CD4-positive, CD25-positive, alpha-beta regulatory T cell (primary cell): ENCODE measurements at regions not wholly inside any gene's neighbourhood (a gene's known extent, or its start where the extent isn't known, plus 50 kb on each side); places are given as distances from the start of the nearest gene placed in this dataset.

Source experiments
- ATAC-seq, 2 donors: fragments of 150-1000 bp; cut with Tn5 transposase; one replicate each; pipeline ENCODE4 v1.10.0; 2021; ENCODE audit warnings: low read depth in 2 of 2, moderate number of reproducible peaks in 2 of 2, moderate library complexity in 1 of 2
- DNase-seq, 3 donors: peaks; one replicate each; pipeline versions ENCODE4 v3.0.0 to v3.0.0-alpha.2; 2012 to 2022; ENCODE audit warnings: mixed read lengths in 1 of 3
- H3K27ac ChIP-seq: one replicate; pipeline ENCODE4 v1.7.0; 2013; ENCODE audit warnings: mild to moderate bottlenecking, low read length; ENCODE audit not compliant: insufficient read depth, poor library complexity, severe bottlenecking
- H3K27me3 ChIP-seq: one replicate; pipeline ENCODE4 v1.7.0; 2013; ENCODE audit warnings: low read length; ENCODE audit not compliant: control insufficient read depth, insufficient read depth
- H3K36me3 ChIP-seq: one replicate; pipeline ENCODE4 v1.7.0; 2013; ENCODE audit warnings: mild to moderate bottlenecking, low read length, moderate library complexity; ENCODE audit not compliant: control insufficient read depth, insufficient read depth
- H3K4me1 ChIP-seq: 2 replicates; pipeline ENCODE4 v1.7.0; 2013; ENCODE audit warnings: mild to moderate bottlenecking, low read length; ENCODE audit not compliant: insufficient read depth, control insufficient read depth, poor library complexity, severe bottlenecking
- H3K4me3 ChIP-seq: one replicate; pipeline ENCODE4 v1.7.0; 2013; ENCODE audit warnings: low read depth, mild to moderate bottlenecking, low read length, moderate library complexity
- H3K9me3 ChIP-seq, 2 experiments: 1 replicate in 1 of 2; 2 replicates in 1 of 2; pipeline ENCODE4 v1.7.0; 2013; ENCODE audit warnings: low read length in 2 of 2, mild to moderate bottlenecking in 1 of 2, moderate library complexity in 1 of 2; ENCODE audit not compliant: control insufficient read depth in 2 of 2
- H3K27ac Mint-ChIP-seq, 3 donors: one replicate each; pipeline ENCODE4 v1.8.0; 2020 to 2022; ENCODE audit warnings: mild to moderate bottlenecking in 3 of 3, mixed read lengths in 3 of 3, moderate library complexity in 2 of 3
- H3K27me3 Mint-ChIP-seq: one replicate; pipeline ENCODE4 v1.8.0; 2022; ENCODE audit warnings: mild to moderate bottlenecking, mixed read lengths
- H3K36me3 Mint-ChIP-seq: one replicate; pipeline ENCODE4 v1.8.0; 2020; ENCODE audit warnings: mixed read lengths
- H3K4me1 Mint-ChIP-seq, 4 donors: one replicate each; pipeline ENCODE4 v1.8.0; 2020 to 2022; ENCODE audit warnings: mixed read lengths in 4 of 4, mild to moderate bottlenecking in 1 of 4
- H3K4me3 Mint-ChIP-seq, 4 donors: one replicate each; pipeline ENCODE4 v1.8.0; 2020 to 2022; ENCODE audit warnings: mild to moderate bottlenecking in 4 of 4, mixed read lengths in 4 of 4, moderate library complexity in 3 of 4
- H3K9me3 Mint-ChIP-seq, 7 donors: one replicate each; pipeline ENCODE4 v1.8.0; 2020 to 2022; ENCODE audit warnings: mixed read lengths in 7 of 7, mild to moderate bottlenecking in 3 of 7, moderate library complexity in 2 of 7

DNA sequence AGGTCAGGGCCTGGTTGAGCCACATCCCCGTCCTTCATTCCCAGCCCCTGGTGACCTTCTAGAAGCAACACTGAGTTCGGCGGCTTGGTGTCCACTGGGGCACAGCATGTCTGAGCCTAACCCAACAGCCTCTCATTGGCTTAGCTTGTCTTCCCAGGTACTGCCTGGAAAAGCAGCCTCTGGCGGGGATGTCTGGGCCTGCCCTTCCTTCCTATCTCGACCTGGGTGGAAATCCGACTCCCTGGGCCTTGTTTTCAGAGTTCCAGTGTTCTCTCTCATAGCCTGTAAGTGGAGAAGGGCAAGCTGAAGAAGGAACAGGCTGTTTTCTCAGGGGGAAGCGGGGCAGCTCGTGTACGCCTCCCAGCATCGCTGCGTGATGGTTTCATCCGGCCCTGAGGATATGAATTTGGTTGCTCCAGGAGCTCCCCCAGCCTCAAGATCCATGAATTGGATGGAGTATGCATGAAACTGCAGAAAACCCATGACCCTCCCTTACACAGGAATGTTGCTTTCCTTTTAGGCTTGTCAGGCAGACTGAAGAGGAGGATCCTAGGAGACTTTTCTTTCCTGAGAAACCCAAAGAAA lies 116.5 kb upstream of the IRF2BP2 start:
- H3K27ac Mint-ChIP-seq, result peak overlapping the region; percentile 76 to 93 (median 83)

DNA sequence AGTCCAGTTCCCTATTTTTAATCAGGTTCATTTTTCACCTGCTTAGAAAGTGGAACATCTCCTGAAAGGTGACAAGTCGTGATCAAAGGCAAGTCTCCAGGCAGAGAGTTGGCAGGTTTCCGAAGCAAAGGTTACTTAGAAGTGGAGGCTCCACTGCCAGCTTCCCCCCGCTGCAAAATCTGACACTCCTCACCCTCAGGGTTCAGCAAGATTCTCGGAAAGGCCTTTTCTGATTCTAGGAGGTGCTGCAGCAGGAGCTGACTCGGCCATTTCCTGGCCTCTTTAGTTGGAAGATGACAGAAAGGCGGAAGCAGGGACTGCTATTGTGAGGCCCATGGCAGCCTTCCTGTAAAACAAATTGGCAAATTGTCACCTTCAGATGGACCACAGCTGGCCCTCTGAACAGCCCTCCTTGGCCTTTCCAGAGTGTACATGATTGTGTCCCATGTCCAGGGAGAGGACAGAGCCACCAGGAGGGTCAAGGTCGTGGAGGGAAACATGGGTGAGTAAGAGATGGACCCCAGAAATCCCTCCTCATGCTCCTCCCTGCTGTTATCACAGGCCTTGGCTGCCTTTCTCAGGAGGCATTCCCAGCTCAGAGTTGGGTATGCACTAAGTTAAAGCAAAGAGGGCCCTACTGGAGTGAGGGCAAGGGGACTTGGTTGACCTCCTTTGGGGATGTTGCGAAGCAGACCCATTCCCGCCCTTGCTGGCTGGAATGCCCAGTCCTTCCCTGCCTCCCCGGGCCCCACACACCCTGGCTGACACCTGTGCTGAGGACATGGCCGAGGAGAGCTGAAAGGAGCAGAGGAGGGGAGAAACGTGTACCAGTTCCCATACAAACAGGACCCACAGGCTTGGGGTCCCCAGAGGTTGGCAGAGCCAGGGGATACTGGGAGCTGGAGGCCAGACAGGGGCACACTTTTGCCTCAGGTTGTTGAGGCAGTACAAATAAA lies 115.5 kb upstream of the IRF2BP2 start:
- no peaks in the 10 kb centered on the region for H3K27me3 Mint-ChIP-seq
- peak overlapping the region; percentile 56 for H3K4me3 ChIP-seq
- peak overlapping the region; percentile 93 to 99 (median 93) for H3K27ac Mint-ChIP-seq
- ATAC-seq (peak; percentile 38 to 60), DNase-seq (peak; percentile 16 to 95 (median 37))
- no peaks in the 10 kb centered on the region for H3K36me3 ChIP-seq
- H3K27me3 ChIP-seq, result no peaks in the 10 kb centered on the region
- no peaks in the 10 kb centered on the region for H3K9me3 Mint-ChIP-seq
- peaks cover 41% of the 10 kb centered on the region for H3K4me1 ChIP-seq
- peaks cover 5 to 71% (median 44%) of the 10 kb centered on the region in 4 donors for H3K4me1 Mint-ChIP-seq
- no peaks in the 10 kb centered on the region for H3K36me3 Mint-ChIP-seq
- H3K9me3 ChIP-seq, result no peaks in the 10 kb centered on the region
- H3K27ac ChIP-seq, result peak overlapping the region; percentile 93
- H3K4me3 Mint-ChIP-seq, result peak overlapping the region; percentile 66 to 87 (median 76)

More for the DNA sequence above, 116.5 kb upstream of the IRF2BP2 start:
- no peaks in the 10 kb centered on the region for H3K9me3 Mint-ChIP-seq
- Histone ChIP-seq H3K9me3 (no peaks in the 10 kb centered on the region), H3K4me3 (no peak overlapping the region), H3K4me1 (peaks cover 51% of the 10 kb centered on the region), H3K36me3 (no peaks in the 10 kb centered on the region), H3K27ac (peak overlapping the region; percentile 34), H3K27me3 (no peaks in the 10 kb centered on the region)
- no peaks in the 10 kb centered on the region for H3K36me3 Mint-ChIP-seq
- no peaks in the 10 kb centered on the region for H3K27me3 Mint-ChIP-seq
- peaks cover 12 to 78% (median 53%) of the 10 kb centered on the region in 4 donors for H3K4me1 Mint-ChIP-seq
- DNase-seq (no peak), ATAC-seq (no peak)
- H3K4me3 Mint-ChIP-seq, result peak overlapping the region in 2 of 4 donors; percentile 48 to 66

DNA sequence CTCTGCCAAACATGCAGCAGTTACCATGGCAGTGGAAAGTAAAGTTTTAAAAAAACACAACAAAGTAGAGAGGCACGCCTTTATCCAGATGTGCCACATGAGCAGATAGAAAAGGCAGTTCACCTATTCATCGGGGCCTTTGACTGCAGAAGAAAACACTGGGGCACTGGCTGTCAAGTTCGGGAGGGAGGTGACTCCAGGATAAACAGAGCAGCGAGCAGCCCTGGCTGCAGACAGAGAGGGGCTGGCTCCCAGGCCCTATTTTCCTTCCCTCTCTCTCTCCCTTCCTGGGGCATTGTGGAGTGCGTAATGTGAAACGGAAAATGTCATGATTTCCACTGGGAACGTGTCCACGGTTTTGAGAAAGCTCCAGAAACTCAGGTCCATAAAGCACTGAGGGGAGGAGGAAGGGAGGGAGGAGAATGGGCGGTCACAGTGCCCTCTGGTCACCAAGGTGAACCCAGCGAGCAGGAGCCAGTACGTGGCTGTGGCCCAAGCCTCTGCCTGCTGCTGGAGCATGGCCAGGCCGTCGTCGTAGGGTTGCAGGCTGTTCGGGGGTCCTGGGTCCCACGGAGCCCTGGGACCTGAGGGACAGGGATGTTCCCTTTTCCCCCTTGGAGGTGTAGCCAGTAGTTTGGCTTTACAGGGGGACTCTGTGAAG lies 114.7 kb upstream of the IRF2BP2 start:
- no peaks in the 10 kb centered on the region for H3K9me3 ChIP-seq
- ATAC-seq (peak; percentile 42 to 60), DNase-seq (no peak)
- Mint-ChIP-seq H3K9me3 (no peaks in the 10 kb centered on the region), H3K27ac (peak overlapping the region; percentile 93 to 99 (median 93)), H3K4me1 (peaks cover 5 to 64% (median 38%) of the 10 kb centered on the region in 4 donors), H3K4me3 (peak overlapping the region; percentile 66 to 87 (median 76)), H3K36me3 (no peaks in the 10 kb centered on the region), H3K27me3 (no peaks in the 10 kb centered on the region)
- H3K27me3 ChIP-seq, result no peaks in the 10 kb centered on the region
- H3K4me1 ChIP-seq, result peaks cover 40% of the 10 kb centered on the region
- no peaks in the 10 kb centered on the region for H3K36me3 ChIP-seq
- peak overlapping the region; percentile 93 for H3K27ac ChIP-seq
- H3K4me3 ChIP-seq, result peak overlapping the region; percentile 56

DNA sequence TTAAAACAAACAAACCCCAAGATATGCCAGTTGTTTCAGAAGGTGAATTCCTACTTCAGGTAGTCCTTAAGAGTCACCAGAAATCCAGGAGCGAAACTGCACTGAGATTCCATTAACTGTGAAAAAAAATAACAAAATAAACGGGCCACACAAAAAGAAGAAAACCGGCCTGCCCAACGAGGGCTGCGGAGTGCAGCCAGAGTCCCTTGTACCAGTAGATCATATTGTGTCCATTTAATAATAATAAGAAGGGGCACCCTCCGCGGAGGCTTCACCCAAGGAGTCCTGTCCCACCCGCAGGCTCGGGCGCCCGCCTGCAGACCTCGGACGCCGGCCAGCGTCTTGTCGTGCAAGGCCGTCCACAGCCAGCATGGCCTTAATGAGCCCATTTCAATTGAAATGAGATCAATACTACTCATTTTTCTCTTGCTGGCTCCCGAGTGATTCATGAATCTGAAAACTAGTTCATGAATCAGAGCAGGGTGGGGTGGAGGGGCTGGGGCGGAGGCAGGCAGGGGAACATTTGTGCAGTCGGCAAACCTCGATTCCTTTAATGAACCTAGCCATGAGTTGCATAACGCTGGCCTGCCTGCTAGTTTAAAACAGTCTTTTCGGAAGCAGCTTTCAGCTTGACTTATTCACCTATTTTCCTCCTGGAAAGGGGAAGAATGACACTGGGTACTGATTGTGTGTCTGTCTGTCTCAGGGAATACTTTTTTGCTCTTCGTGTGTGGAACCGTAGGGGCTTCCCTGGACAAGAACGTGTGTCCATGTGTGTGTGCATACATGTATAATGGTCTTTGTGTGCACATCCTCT lies 113.1 kb upstream of the IRF2BP2 start:
- ATAC-seq (peak; percentile 10 to 28), DNase-seq (peak in 2 of 3 donors; percentile 25 to 54)
- Mint-ChIP-seq H3K4me1 (peaks cover 5 to 68% (median 36%) of the 10 kb centered on the region in 4 donors), H3K4me3 (peak overlapping the region; percentile 66 to 87 (median 76)), H3K36me3 (no peaks in the 10 kb centered on the region), H3K27ac (peak overlapping the region; percentile 93 to 99 (median 93)), H3K9me3 (no peaks in the 10 kb centered on the region), H3K27me3 (no peaks in the 10 kb centered on the region)
- Histone ChIP-seq H3K27ac (peak overlapping the region; percentile 93), H3K9me3 (no peaks in the 10 kb centered on the region), H3K36me3 (no peaks in the 10 kb centered on the region), H3K4me1 (peaks cover 40% of the 10 kb centered on the region), H3K4me3 (peak overlapping the region; percentile 56), H3K27me3 (no peaks in the 10 kb centered on the region)

DNA sequence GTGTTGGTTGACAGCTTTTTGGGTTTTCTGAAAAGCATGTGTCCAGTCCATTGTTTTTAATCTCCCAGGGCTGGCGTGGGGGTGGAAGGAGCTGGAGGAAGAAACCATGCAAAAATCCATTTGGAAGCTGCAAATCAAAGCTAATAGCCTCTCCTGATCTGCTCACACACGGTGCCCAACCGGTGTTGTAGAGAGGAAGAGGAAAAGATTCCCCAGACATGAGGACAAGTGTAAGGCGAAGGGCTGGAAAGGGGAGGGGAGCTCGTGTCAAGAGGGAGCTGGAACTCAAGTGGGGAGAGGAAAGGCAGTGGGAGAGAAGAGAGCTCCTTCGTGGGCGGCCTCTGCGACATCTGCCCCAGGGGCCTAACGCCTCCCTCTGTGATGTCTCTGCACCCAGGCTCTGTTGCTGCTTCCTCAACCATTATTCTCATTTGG lies 112.3 kb upstream of the IRF2BP2 start:
- peak overlapping the region; percentile 38 for H3K27ac ChIP-seq
- no peaks in the 10 kb centered on the region for H3K36me3 Mint-ChIP-seq
- H3K4me3 ChIP-seq, result no peak overlapping the region
- ATAC-seq (no peak), DNase-seq (no peak)
- no peaks in the 10 kb centered on the region for H3K27me3 Mint-ChIP-seq
- no peaks in the 10 kb centered on the region for H3K36me3 ChIP-seq
- H3K27me3 ChIP-seq, result no peaks in the 10 kb centered on the region
- peaks cover 5 to 65% (median 35%) of the 10 kb centered on the region in 4 donors for H3K4me1 Mint-ChIP-seq
- no peaks in the 10 kb centered on the region for H3K9me3 Mint-ChIP-seq
- H3K4me3 Mint-ChIP-seq, result peak overlapping the region in 3 of 4 donors; percentile 26 to 58 (median 34)
- H3K9me3 ChIP-seq, result no peaks in the 10 kb centered on the region
- peaks cover 40% of the 10 kb centered on the region for H3K4me1 ChIP-seq
- peak overlapping the region; percentile 86 to 92 (median 89) for H3K27ac Mint-ChIP-seq

DNA sequence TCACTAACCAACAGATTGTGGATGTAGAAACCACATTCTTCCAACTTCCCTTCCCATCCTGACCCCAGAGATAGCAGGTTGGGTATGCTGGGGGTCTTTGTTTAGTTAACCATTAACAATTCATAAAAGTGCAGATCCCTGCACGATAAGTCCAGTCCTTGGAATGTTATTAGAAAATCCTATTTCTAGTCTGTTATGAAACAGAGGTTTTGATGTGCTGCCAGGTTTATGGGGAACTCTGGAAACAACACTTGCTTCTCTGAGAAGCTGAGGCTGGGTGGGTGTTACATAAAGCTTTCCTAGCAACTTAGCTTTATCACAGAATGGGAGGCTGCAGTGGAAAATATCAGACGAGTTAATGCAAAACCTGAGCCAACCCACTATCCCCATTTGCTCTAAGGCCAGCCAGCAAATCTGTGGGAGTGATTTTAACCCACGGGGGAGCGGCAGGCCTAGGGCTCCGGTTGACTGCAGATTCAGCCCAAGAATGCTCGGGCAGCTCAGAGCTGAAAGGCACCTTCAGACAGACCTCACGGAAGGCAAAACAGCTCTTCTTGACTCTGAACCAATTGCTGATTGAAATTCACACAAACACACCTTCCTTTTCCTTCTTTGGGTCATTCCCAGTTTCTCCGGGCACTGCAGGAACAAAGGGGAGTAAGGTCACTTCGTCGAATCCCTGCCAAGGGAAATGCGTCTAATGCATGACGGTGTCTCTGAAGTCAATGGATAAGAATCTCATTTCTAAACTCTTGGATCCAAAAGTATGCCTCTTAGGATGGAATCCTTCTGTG lies 111.7 kb upstream of the IRF2BP2 start:
- peak overlapping the region in 2 of 3 donors; percentile 89 to 92 for H3K27ac Mint-ChIP-seq
- no peak for DNase-seq
- Histone ChIP-seq H3K36me3 (no peaks in the 10 kb centered on the region), H3K27ac (no peak overlapping the region), H3K4me3 (no peak overlapping the region), H3K4me1 (peaks cover 36% of the 10 kb centered on the region), H3K9me3 (no peaks in the 10 kb centered on the region), H3K27me3 (no peaks in the 10 kb centered on the region)
- H3K4me3 Mint-ChIP-seq, result peak overlapping the region in 3 of 4 donors; percentile 26 to 58 (median 34)
- H3K4me1 Mint-ChIP-seq, result peaks cover 0 to 59% (median 30%) of the 10 kb centered on the region in 4 donors
- no peaks in the 10 kb centered on the region for H3K27me3 Mint-ChIP-seq
- H3K36me3 Mint-ChIP-seq, result no peaks in the 10 kb centered on the region
- ATAC-seq, result no peak
- H3K9me3 Mint-ChIP-seq, result no peaks in the 10 kb centered on the region
